SW480 (cell line): ENCODE measurements at regions not wholly inside any gene's neighbourhood (a gene's known extent, or its start where the extent isn't known, plus 50 kb on each side); places are given as distances from the start of the nearest gene placed in this dataset.
"Not testable (repeated sequence)": the region's sequence is repeated elsewhere in the genome, so short reads cannot be mapped to it uniquely, and the experiment has no call there.

Experiments
- DNase-seq: peaks from one replicate; pipeline ENCODE4 v3.0.0-alpha.2; 2016; ENCODE audit warnings: low spot score

- DNase-seq: no peak
These were observed 161.0 kb downstream of the DDX1 start for GRCh38 chr2:15752552-15753232.

GRCh38 chr2:15753233-15753798 lies 161.6 kb downstream of the DDX1 start:
- no peak for DNase-seq

DNA sequence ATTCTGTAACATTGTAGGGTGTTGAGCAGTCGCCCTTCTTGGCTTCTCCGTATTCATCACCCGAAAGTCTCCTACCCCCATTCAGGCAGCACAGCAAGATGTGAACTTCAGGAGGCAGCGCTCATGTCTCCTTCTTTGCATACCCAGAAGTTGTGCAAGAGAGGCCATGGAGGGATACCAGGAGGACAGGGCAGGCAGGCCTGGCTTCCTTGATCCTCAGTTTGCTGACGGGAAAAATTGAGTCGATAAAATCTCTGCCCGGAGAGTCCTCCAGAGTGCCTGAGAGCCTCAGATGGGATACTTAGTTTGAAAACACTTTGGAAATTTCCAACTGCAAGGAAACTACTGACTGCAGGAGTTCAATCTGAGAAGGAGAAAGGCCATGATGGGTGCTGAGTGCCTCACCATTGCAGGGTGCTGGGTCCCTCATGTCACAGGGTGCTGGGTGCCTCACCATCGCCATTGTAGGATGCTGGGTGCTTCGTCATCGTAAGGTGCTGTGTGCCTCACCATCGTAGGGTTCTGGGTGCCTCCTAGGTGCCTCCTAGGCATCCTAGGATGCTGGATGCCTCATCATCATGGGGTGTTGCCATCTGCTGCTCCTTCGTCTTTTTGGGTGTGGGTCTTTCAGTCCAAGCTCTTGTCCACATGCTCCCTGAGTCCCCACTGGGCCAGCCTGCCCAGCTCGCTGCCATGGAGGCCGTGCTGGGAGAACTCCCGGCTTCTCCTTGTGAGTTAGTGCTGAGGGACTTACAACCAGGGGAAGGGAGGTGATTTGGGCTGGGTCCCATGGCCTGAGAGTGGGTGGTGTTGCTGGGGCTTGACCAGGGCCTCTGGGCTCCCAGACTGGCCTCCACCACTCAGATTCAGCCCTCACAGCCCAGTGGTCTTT lies 162.4 kb downstream of the DDX1 start:
- no peak for DNase-seq

DNA sequence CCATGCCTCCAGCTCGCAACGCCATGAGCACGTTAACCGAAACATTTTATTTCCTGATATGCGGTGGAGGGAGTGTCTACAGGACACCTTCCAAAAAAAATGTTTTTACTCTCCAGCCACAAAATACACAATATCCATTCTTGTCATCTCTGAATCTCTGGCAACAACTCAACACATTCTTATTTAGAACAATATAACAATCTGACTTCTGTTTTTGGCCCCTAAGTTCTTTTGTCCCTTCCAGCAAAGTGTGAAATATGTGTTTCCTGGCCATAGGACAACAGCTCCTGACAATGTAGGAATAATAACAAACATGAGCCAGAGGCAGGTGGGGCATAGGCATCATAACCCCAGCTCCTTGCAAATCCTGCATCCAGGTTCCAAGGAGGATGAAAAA lies 163.0 kb downstream of the DDX1 start:
- DNase-seq: no peak

DNA sequence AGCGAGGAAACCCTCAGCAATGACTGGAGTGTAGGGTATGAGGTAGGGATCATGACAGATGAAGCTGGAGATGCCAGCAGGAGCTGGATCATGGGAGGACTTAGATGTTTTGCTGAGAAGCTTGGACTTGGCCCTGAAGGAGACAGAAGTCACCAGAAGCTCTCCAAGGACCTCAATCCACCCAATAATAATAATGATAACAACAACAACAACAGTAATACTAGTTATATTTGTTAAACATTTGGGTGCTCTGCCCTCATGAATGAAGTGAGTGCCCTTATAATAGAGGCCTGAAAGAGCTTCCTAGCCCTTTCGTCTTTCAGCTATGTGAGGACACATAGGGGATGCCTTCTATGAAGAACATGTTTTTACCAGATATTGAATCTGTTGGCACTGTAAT lies 163.9 kb downstream of the DDX1 start:
- no peak for DNase-seq

DNA sequence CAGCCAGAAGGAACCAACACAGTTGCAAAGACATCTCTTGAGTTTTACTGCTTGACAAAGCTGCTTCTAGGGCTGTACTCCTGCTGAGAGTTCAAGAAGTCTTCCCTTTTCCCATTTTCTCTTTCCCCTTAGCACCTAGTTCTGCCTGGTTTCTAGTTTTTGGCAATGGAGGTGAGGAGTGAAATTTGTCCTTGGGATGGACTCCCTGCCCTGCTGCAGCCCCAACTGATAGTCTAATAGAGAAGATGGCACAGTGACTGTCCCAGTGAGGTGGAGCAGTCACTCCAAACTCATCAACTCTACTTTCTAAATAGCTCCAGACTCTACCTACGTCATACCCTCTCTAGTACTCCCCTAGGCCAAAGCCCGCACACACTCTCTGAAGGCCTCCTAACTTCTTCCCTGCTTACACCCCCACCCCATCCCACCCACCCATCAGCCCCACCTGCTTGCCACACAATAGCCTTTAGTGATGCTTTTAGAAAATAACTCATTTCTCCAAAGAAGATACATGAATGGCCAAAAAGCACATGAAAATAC lies 164.4 kb downstream of the DDX1 start:
- no peak for DNase-seq

- DNase-seq: no peak
These were observed 165.5 kb downstream of the DDX1 start for GRCh38 chr2:15756882-15757819.

- no peak for DNase-seq
These were observed 166.3 kb downstream of the DDX1 start for GRCh38 chr2:15757820-15758586.

DNA sequence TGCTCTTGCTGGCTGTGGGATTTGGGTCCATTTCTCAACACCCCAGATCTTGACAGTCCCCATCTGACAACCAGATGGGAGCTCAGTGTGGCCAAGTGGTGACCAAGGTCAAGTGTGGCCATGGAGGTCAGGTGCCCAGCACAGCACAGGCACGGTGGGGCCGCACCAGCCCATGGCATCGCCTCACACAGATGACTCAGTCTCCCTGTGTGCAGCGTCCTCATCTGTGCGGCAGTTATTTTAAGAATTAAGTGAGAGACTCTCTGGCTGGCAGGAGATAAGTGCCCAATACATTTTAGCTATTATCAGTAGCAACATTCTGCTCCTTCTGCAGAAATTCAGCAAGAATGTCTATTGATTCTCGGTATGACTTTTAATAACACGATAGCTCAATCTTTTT lies 167.2 kb downstream of the DDX1 start:
- no peak for DNase-seq

GRCh38 chr2:15759385-15759784 lies 167.7 kb downstream of the DDX1 start:
- DNase-seq: no peak

DNA sequence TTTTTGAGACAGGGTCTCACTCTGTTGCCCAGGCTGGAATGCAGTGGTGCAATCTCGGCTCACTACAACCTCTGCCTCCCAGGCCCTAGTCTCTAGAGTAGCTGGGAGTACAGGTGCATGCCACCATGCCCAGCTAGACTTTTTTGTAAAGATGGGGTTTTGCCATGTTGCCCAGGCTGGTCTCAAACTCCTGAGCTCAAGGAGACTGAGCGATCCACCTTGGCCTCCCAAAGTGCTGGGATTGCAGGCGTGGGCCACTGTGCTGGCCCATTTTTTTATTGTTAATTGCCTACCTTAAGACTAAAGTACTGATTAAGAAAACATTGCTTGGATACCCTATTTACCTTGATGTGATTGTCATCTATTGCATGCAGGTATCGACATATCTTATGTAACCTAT lies 168.1 kb downstream of the DDX1 start:
- DNase-seq: not testable (repeated sequence)

GRCh38 chr2:15760232-15760910 lies 168.7 kb downstream of the DDX1 start:
- DNase-seq: no peak

- DNase-seq: no peak
These were observed 169.4 kb downstream of the DDX1 start for GRCh38 chr2:15761056-15761455.

- DNase-seq: no peak
These were observed 170.2 kb downstream of the DDX1 start for GRCh38 chr2:15761910-15762309.

DNA sequence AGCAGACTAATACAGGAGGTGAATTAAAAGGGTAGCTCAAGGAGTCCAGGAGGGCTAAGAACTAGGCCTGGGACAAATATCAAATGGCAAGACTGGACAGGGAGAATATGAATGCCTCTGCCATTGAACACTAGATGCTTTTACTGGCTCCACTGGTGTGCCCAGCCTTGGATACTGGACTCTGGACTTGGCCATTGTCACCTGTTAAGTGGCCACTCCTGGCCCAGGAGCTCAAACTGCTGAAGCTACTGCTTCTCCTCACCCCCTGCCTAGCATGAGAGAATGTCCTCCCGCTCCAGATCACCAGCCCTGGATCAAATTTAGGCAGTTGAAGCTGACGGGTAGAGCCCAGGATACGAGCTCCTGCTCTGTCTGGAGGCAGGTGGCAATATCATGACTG lies 170.8 kb downstream of the DDX1 start:
- DNase-seq: no peak

GRCh38 chr2:15763106-15763821 lies 171.6 kb downstream of the DDX1 start:
- no peak for DNase-seq

DNA sequence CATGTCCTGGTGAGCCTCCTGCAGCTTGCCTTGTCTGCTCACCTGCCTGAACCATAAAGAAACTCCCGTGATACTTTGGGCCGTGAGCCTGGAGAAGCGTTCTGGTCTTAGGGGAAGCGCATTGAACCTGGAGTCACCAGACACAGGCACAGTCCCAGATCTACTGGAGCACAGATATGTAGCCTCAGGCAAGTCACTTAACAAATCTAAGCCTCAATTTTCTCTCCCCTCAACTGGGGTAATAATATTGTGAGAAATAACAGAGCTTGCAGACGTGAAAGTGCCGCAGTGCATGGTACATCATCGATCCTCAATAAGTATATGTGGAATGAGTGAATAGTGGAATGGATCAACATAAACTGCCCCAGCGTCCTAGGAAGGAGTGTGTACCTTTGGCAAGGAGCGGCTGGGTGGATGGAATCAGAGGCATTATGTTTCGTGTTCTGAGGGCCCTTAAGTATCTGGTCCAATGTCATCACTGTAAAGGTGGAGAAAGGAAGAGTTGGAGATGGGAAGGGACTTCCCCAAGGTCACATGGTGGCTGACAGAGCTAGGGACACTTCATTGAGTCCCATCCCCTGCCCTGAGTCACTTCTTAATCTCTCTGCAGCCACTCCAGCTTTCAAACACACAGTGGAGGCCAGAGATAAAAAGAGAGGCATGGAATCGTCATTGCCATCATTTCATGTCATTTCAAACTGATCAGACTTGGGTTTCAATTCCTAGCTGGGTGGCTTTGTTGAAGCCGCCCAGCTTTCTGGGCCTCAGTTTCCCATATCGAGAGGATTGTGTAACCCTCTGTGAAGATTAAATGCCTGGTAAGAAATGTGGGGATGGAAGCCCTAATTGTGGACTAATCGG lies 172.4 kb downstream of the DDX1 start:
- no peak for DNase-seq

GRCh38 chr2:15764683-15765011 lies 173.0 kb downstream of the DDX1 start:
- no peak for DNase-seq

- no peak for DNase-seq
These were observed 173.5 kb downstream of the DDX1 start for GRCh38 chr2:15765211-15765610.
